Astrocyte (in vitro differentiated cells and primary cell): ENCODE measurements at regions not wholly inside any gene's neighbourhood (a gene's known extent, or its start where the extent isn't known, plus 50 kb on each side); places are given as distances from the start of the nearest gene placed in this dataset.

Source experiments
- DNase-seq: peaks from one replicate; pipeline ENCODE4 v3.0.0-alpha.2; 2010; ENCODE audit warnings: low read depth
- FAIRE-seq: peaks from 2 replicates; lab custom pipeline; 2011; peaks lifted over from hg19 to GRCh38; lab: Jason Lieb, UNC
- H2AFZ ChIP-seq: 2 replicates; pipeline ENCODE4 v1.6.0; 2012; ENCODE audit warnings: low read depth, low read length, inconsistent platforms
- H3K27ac ChIP-seq: 2 replicates; pipeline ENCODE4 v1.5.1; 2011; ENCODE audit warnings: low read depth, low read length, inconsistent platforms
- H3K27me3 ChIP-seq: 2 replicates; pipeline ENCODE4 v1.6.0; 2011; ENCODE audit warnings: low read length, inconsistent platforms; ENCODE audit not compliant: insufficient read depth
- H3K36me3 ChIP-seq: 2 replicates; pipeline ENCODE4 v1.5.1; 2011; ENCODE audit warnings: low read length, inconsistent platforms; ENCODE audit not compliant: insufficient read depth
- H3K4me1 ChIP-seq: 2 replicates; pipeline ENCODE4 v1.5.1; 2011; ENCODE audit warnings: low read length, inconsistent platforms; ENCODE audit not compliant: insufficient read depth
- H3K4me2 ChIP-seq: 2 replicates; pipeline ENCODE4 v1.6.0; 2012; ENCODE audit warnings: low read length, inconsistent platforms
- H3K4me3 ChIP-seq: 2 replicates; pipeline ENCODE4 v1.5.1; 2011; ENCODE audit warnings: low read depth, mild to moderate bottlenecking, low read length, inconsistent platforms; ENCODE audit not compliant: insufficient read depth
- H3K79me2 ChIP-seq: 2 replicates; pipeline ENCODE4 v1.6.0; 2012; ENCODE audit warnings: mild to moderate bottlenecking, low read length, inconsistent platforms; ENCODE audit not compliant: insufficient read depth
- H3K9ac ChIP-seq: 2 replicates; pipeline ENCODE4 v1.6.0; 2012; ENCODE audit warnings: mild to moderate bottlenecking, low read length, inconsistent platforms
- H3K9me3 ChIP-seq: 2 replicates; pipeline ENCODE4 v1.5.1; 2012; ENCODE audit warnings: low read depth, mild to moderate bottlenecking, low read length, inconsistent platforms; ENCODE audit not compliant: insufficient read depth
- H4K20me1 ChIP-seq: 2 replicates; pipeline ENCODE4 v1.6.0; 2012; ENCODE audit warnings: low read length, inconsistent platforms; ENCODE audit not compliant: insufficient read depth
- H3K27ac Mint-ChIP-seq: one replicate; pipeline ENCODE4 v1.8.0; 2021; ENCODE audit warnings: mild to moderate bottlenecking, mixed read lengths; ENCODE audit not compliant: unreplicated experiment
- H3K27me3 Mint-ChIP-seq: one replicate; pipeline ENCODE4 v1.8.0; 2021; ENCODE audit warnings: low read depth, mixed read lengths; ENCODE audit not compliant: unreplicated experiment
- H3K36me3 Mint-ChIP-seq: one replicate; pipeline ENCODE4 v1.8.0; 2021; ENCODE audit warnings: low read depth, mixed read lengths; ENCODE audit not compliant: unreplicated experiment
- H3K4me1 Mint-ChIP-seq: one replicate; pipeline ENCODE4 v1.8.0; 2021; ENCODE audit warnings: low read depth, mixed read lengths; ENCODE audit not compliant: unreplicated experiment
- H3K4me3 Mint-ChIP-seq: one replicate; pipeline ENCODE4 v1.8.0; 2021; ENCODE audit warnings: mild to moderate bottlenecking, moderate library complexity, mixed read lengths; ENCODE audit not compliant: unreplicated experiment
- H3K9me3 Mint-ChIP-seq: one replicate; pipeline ENCODE4 v1.8.0; 2021; ENCODE audit warnings: mild to moderate bottlenecking, mixed read lengths; ENCODE audit not compliant: unreplicated experiment
- EZH2 ChIP-seq: IDR thresholded peaks from 2 replicates; pipeline ENCODE4 v1.6.1; 2012; ENCODE audit warnings: mild to moderate bottlenecking, low read length, inconsistent platforms; ENCODE audit not compliant: insufficient read depth
- TF ChIP-seq, protein P1 (sequence below): IDR thresholded peaks from 2 replicates; pipeline ENCODE4 v1.5.1; 2011; ENCODE audit warnings: low read depth, mild to moderate bottlenecking, inconsistent platforms, low read length, moderate library complexity; ENCODE audit not compliant: insufficient read depth

DNA sequence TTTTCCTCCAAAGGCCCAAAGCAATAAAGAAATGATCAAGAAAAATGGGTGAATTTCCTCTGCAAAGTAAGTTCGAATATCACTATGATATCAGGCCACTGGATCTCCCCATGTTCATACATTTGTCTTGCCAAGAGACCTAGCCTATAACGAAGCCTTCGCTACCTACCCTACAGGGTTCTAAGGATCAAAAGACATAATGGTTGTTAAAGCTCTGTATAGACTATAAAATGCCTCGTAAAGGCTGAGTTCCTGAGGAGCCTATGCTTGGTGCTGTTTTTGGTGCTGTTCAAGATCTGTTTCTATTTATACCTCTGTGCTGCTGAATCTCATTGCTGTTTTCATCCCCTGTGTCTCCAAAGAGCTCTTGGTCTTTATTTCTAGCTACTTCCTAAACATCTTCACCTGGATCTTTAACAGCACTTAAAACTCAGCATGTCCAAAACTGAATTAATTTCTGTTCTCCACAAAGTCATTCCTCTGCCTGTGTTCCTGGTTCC lies 254.4 kb upstream of the CHAC2 start:
- Histone ChIP-seq H2AFZ (no peak overlapping the region), H3K4me2 (no peak overlapping the region), H3K9me3 (no peaks in the 10 kb centered on the region), H3K36me3 (no peaks in the 10 kb centered on the region), H3K4me1 (no peaks in the 10 kb centered on the region), H3K27me3 (no peaks in the 10 kb centered on the region), H4K20me1 (no peaks in the 10 kb centered on the region), H3K4me3 (no peak overlapping the region), H3K79me2 (no peaks in the 10 kb centered on the region), H3K27ac (no peak overlapping the region), H3K9ac (no peak overlapping the region)
- Mint-ChIP-seq H3K36me3 (no peaks in the 10 kb centered on the region), H3K27me3 (peaks cover 4% of the 10 kb centered on the region), H3K4me1 (peaks cover 5% of the 10 kb centered on the region), H3K9me3 (peaks cover 3% of the 10 kb centered on the region), H3K4me3 (no peak overlapping the region), H3K27ac (no peak overlapping the region)
- no peak for FAIRE-seq
- DNase-seq, result no peak
- no peak for TF ChIP-seq EZH2
- TF ChIP-seq, protein P1, sequence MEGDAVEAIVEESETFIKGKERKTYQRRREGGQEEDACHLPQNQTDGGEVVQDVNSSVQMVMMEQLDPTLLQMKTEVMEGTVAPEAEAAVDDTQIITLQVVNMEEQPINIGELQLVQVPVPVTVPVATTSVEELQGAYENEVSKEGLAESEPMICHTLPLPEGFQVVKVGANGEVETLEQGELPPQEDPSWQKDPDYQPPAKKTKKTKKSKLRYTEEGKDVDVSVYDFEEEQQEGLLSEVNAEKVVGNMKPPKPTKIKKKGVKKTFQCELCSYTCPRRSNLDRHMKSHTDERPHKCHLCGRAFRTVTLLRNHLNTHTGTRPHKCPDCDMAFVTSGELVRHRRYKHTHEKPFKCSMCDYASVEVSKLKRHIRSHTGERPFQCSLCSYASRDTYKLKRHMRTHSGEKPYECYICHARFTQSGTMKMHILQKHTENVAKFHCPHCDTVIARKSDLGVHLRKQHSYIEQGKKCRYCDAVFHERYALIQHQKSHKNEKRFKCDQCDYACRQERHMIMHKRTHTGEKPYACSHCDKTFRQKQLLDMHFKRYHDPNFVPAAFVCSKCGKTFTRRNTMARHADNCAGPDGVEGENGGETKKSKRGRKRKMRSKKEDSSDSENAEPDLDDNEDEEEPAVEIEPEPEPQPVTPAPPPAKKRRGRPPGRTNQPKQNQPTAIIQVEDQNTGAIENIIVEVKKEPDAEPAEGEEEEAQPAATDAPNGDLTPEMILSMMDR, result no peak

GRCh38 chr2:53512071-53512826 lies 255.4 kb upstream of the CHAC2 start:
- FAIRE-seq, result no peak
- H3K36me3 ChIP-seq, result no peaks in the 10 kb centered on the region

More at GRCh38 chr2:53512071-53512826, 255.4 kb upstream of the CHAC2 start:
- Histone ChIP-seq H3K4me2 (peak overlapping the region; percentile 35), H3K27me3 (no peaks in the 10 kb centered on the region), H3K4me1 (no peaks in the 10 kb centered on the region), H3K27ac (peak overlapping the region; percentile 13), H2AFZ (no peak overlapping the region), H3K9me3 (no peaks in the 10 kb centered on the region), H4K20me1 (no peaks in the 10 kb centered on the region), H3K4me3 (no peak overlapping the region), H3K79me2 (no peaks in the 10 kb centered on the region), H3K9ac (no peak overlapping the region)
- Mint-ChIP-seq H3K9me3 (peaks cover 1% of the 10 kb centered on the region), H3K27ac (no peak overlapping the region), H3K36me3 (no peaks in the 10 kb centered on the region), H3K27me3 (no peaks in the 10 kb centered on the region), H3K4me1 (peaks cover 5% of the 10 kb centered on the region), H3K4me3 (no peak overlapping the region)
- peak; percentile 60 for DNase-seq
- TF ChIP-seq, protein P1, result no peak
- no peak for TF ChIP-seq EZH2
